H1 (cell line): ENCODE measurements at regions not wholly inside any gene's neighbourhood (a gene's known extent, or its start where the extent isn't known, plus 50 kb on each side); places are given as distances from the start of the nearest gene placed in this dataset.

Experiments used
- CTCF ChIA-PET: fragments of 300-600 bp; sonication (Branson Sonifier 250); formaldehyde crosslinking; loops from one replicate; lab custom pipeline; 2021; ENCODE audit not compliant: partially characterized antibody; lab: Charles Lee
- POLR2A ChIA-PET: fragments of 300-600 bp; sonication (Branson Sonifier 250); formaldehyde crosslinking; loops from one replicate; lab custom pipeline; 2021; ENCODE audit warnings: inconsistent platforms; ENCODE audit not compliant: partially characterized antibody; lab: Charles Lee
- DNase-seq, 2 experiments: peaks; one replicate each; pipeline versions ENCODE4 v3.0.0 to v3.0.0-alpha.2; 2010 to 2022; ENCODE audit warnings: low spot score in 2 of 2, low read depth in 1 of 2, mixed read lengths in 1 of 2
- FAIRE-seq: peaks from 2 replicates; lab custom pipeline; 2011; peaks lifted over from hg19 to GRCh38; lab: Jason Lieb, UNC
- H2AFZ ChIP-seq: 2 replicates; pipeline ENCODE4 v1.8.1; 2012; ENCODE audit warnings: low read length, inconsistent platforms
- H2AK5ac ChIP-seq: 2 replicates; pipeline ENCODE4 v1.6.1; 2013; ENCODE audit warnings: low read depth, low read length
- H2BK120ac ChIP-seq: replicated peaks from 2 replicates; pipeline ENCODE3; 2013; ENCODE audit warnings: low read depth, low read length, inconsistent platforms
- H2BK12ac ChIP-seq: 2 replicates; pipeline ENCODE4 v1.6.1; 2013; ENCODE audit warnings: low read depth, low read length
- H2BK15ac ChIP-seq: 2 replicates; pipeline ENCODE4 v1.6.1; 2013; ENCODE audit warnings: low read length
- H2BK20ac ChIP-seq: 2 replicates; pipeline ENCODE4 v1.6.1; 2013; ENCODE audit warnings: low read length
- H2BK5ac ChIP-seq: 2 replicates; pipeline ENCODE4 v1.6.1; 2013; ENCODE audit warnings: low read depth, low read length
- H3K14ac ChIP-seq: 2 replicates; pipeline ENCODE4 v1.6.1; 2013; ENCODE audit warnings: inconsistent platforms; ENCODE audit not compliant: insufficient read length
- H3K18ac ChIP-seq: 2 replicates; pipeline ENCODE4 v1.6.1; 2013; ENCODE audit warnings: low read length; ENCODE audit errors: extremely low read depth
- H3K23ac ChIP-seq: 2 replicates; pipeline ENCODE4 v1.6.1; 2013; ENCODE audit warnings: inconsistent platforms; ENCODE audit not compliant: insufficient read length
- H3K23me2 ChIP-seq: 2 replicates; pipeline ENCODE4 v1.6.1; 2013; ENCODE audit warnings: low read depth, low read length
- H3K27ac ChIP-seq: 2 replicates; pipeline ENCODE4 v1.6.1; 2011; ENCODE audit warnings: low read depth, low read length, inconsistent platforms
- H3K27me3 ChIP-seq, 4 experiments: replicated peaks in 1 of 4; 1 replicate in 1 of 4; 2 replicates in 3 of 4; pipeline versions ENCODE4 v1.6.1 to v1.8.1; 2011 to 2013; ENCODE audit warnings: low read length in 3 of 4, mild to moderate bottlenecking in 3 of 4, inconsistent platforms in 2 of 4, mixed read lengths in 2 of 4, moderate library complexity in 1 of 4; ENCODE audit not compliant: control insufficient read depth in 3 of 4, insufficient read depth in 3 of 4; ENCODE audit errors: extremely low read depth in 1 of 4
- H3K36me3 ChIP-seq, 4 experiments: 2 replicates each; pipeline versions ENCODE4 v1.6.1 to v1.8.1; 2011 to 2013; ENCODE audit warnings: mild to moderate bottlenecking in 4 of 4, low read length in 3 of 4, moderate library complexity in 2 of 4, control low read depth in 1 of 4, inconsistent platforms in 1 of 4; ENCODE audit not compliant: insufficient read depth in 4 of 4, control insufficient read depth in 2 of 4
- H3K4ac ChIP-seq: replicated peaks from 2 replicates; pipeline ENCODE3; 2013; ENCODE audit warnings: low read length, low read depth, mixed read lengths, inconsistent platforms; ENCODE audit not compliant: insufficient read length
- H3K4me1 ChIP-seq, 4 experiments: replicated peaks in 1 of 4; 1 replicate in 1 of 4; 2 replicates in 3 of 4; pipeline versions ENCODE4 v1.6.1 to v1.8.1; 2011 to 2013; ENCODE audit warnings: low read length in 3 of 4, inconsistent platforms in 2 of 4, mixed read lengths in 1 of 4; ENCODE audit not compliant: insufficient read depth in 4 of 4, control insufficient read depth in 3 of 4
- H3K4me2 ChIP-seq, 2 experiments: 2 replicates each; pipeline versions ENCODE4 v1.6.1 to v1.8.1; 2011 to 2013; ENCODE audit warnings: low read depth in 2 of 2, low read length in 2 of 2, control low read depth in 1 of 2, inconsistent platforms in 1 of 2, mild to moderate bottlenecking in 1 of 2; ENCODE audit not compliant: insufficient read depth in 1 of 2
- H3K4me3 ChIP-seq, 4 experiments: fragments of 200-600, 300-600 bp in 1 of 4; sonication (generic), shearing (Covaris generic), sonication (Bioruptor Twin) in 1 of 4; 2 replicates each; pipeline versions ENCODE4 v1.5.1 to v1.8.1; 2011 to 2016; ENCODE audit warnings: low read length in 4 of 4, low read depth in 3 of 4, control low read depth in 2 of 4, inconsistent platforms in 2 of 4, mild to moderate bottlenecking in 2 of 4, mixed read lengths in 1 of 4, moderate library complexity in 1 of 4; ENCODE audit not compliant: insufficient read depth in 2 of 4; ENCODE audit errors: extremely low read depth in 1 of 4
- H3K56ac ChIP-seq: replicated peaks from 2 replicates; pipeline ENCODE3; 2013; ENCODE audit warnings: low read depth, mild to moderate bottlenecking, mixed read lengths, low read length, inconsistent platforms; ENCODE audit not compliant: insufficient read length
- H3K79me1 ChIP-seq: 2 replicates; pipeline ENCODE4 v1.6.1; 2013; ENCODE audit warnings: low read depth, low read length, control low read depth
- H3K79me2 ChIP-seq, 2 experiments: 2 replicates each; pipeline versions ENCODE4 v1.6.1 to v1.8.1; 2012 to 2013; ENCODE audit warnings: low read length in 2 of 2, mild to moderate bottlenecking in 2 of 2, inconsistent platforms in 1 of 2; ENCODE audit not compliant: insufficient read depth in 2 of 2, control insufficient read depth in 1 of 2
- H3K9ac ChIP-seq, 4 experiments: replicated peaks in 1 of 4; 1 replicate in 1 of 4; 2 replicates in 3 of 4; pipeline versions ENCODE4 v1.6.1 to v1.8.1; 2011 to 2013; ENCODE audit warnings: low read depth in 3 of 4, low read length in 3 of 4, control low read depth in 2 of 4, mild to moderate bottlenecking in 2 of 4, moderate library complexity in 2 of 4, inconsistent platforms in 1 of 4; ENCODE audit errors: extremely low read depth in 1 of 4
- H3K9me3 ChIP-seq, 2 experiments: 2 replicates each; pipeline versions ENCODE4 v1.6.1 to v1.8.1; 2012 to 2013; ENCODE audit warnings: mild to moderate bottlenecking in 2 of 2, moderate library complexity in 2 of 2, control low read depth in 1 of 2, inconsistent platforms in 1 of 2, low read depth in 1 of 2, low read length in 1 of 2, mixed read lengths in 1 of 2; ENCODE audit not compliant: insufficient read depth in 2 of 2
- H4K20me1 ChIP-seq, 2 experiments: replicated peaks in 1 of 2; 2 replicates each; pipeline versions ENCODE3 to v1.8.1; 2011 to 2013; ENCODE audit warnings: inconsistent platforms in 2 of 2, low read length in 2 of 2, mild to moderate bottlenecking in 1 of 2; ENCODE audit not compliant: insufficient read depth in 2 of 2, control insufficient read depth in 1 of 2
- H4K5ac ChIP-seq: 2 replicates; pipeline ENCODE4 v1.6.1; 2013; ENCODE audit warnings: low read length, low read depth, mixed read lengths, inconsistent platforms; ENCODE audit not compliant: insufficient read length
- H4K8ac ChIP-seq: 2 replicates; pipeline ENCODE4 v1.8.0; 2013; ENCODE audit warnings: mild to moderate bottlenecking, moderate library complexity, low read length, inconsistent platforms; ENCODE audit not compliant: insufficient read depth; ENCODE audit errors: extremely low read depth
- H4K91ac ChIP-seq: replicated peaks from 2 replicates; pipeline ENCODE3; 2013; ENCODE audit warnings: low read length, mixed read lengths, inconsistent platforms; ENCODE audit not compliant: insufficient read length
- BRCA1 ChIP-seq: IDR thresholded peaks from 2 replicates; pipeline ENCODE4 v1.6.1; 2012; ENCODE audit warnings: low read depth, low read length, improper control_type of control experiment
- KDM5A ChIP-seq: fragments of 200-600 bp; IDR thresholded peaks from 2 replicates; pipeline ENCODE4 v1.7.1; 2012; ENCODE audit warnings: mild to moderate bottlenecking, low read length, inconsistent platforms, mixed read lengths
- WGBS, 2 experiments: shearing (Covaris generic) in 1 of 2; methylation state at CpG; one replicate each; pipeline versions ENCODE4 v1.1.6 to v1.1.7; 2013 to 2015; ENCODE audit warnings: low lambda C conversion rate in 2 of 2, mixed read lengths in 2 of 2, inconsistent platforms in 1 of 2, low coverage in 1 of 2, missing lambda C conversion rate in 1 of 2; ENCODE audit not compliant: insufficient replicate concordance in 2 of 2, insufficient coverage in 1 of 2, insufficient read length in 1 of 2; ENCODE audit errors: extremely low coverage in 1 of 2, missing lambda C conversion rate in 1 of 2; 5-methylcytosine and 5-hydroxymethylcytosine counted together

GRCh38 chr6:140345935-140346334 lies 971.5 kb upstream of the CITED2 start:
- no peak overlapping the region for H3K4me3 ChIP-seq
- H3K36me3 ChIP-seq = no peaks in the 10 kb centered on the region
- ChIA-PET POLR2A (no interaction called here), CTCF (interaction anchor here (0.7 to 1.0 kb wide), 2 partner anchors 10 to 293 kb away, joined by 3 read pairs; no protein-coding TSS in a partner anchor)
- no peak overlapping the region for H3K9ac ChIP-seq
- FAIRE-seq (no peak), DNase-seq (no peak)
- H2BK120ac ChIP-seq = no peak overlapping the region
- no peak overlapping the region for H2BK12ac ChIP-seq
- H4K5ac ChIP-seq = no peak overlapping the region
- no peak overlapping the region for H3K18ac ChIP-seq
- H2BK20ac ChIP-seq = no peak overlapping the region
- no peak overlapping the region for H2BK5ac ChIP-seq
- peaks cover 0 to 5% of the 10 kb centered on the region in 2 experiments; a peak in 1 of 4 replicates for H3K9me3 ChIP-seq
- H3K27me3 ChIP-seq = no peaks in the 10 kb centered on the region
- 96% methylated on average over 3 of the region's 3 CpGs; no CpG with 5 or more reads in 1 of the 2 experiments for WGBS, 2 experiments
- no peak overlapping the region for H3K23ac ChIP-seq
- H3K4ac ChIP-seq = no peak overlapping the region
- no peak overlapping the region for H3K56ac ChIP-seq
- H3K4me2 ChIP-seq = no peak overlapping the region
- H4K20me1 ChIP-seq = no peaks in the 10 kb centered on the region
- TF ChIP-seq KDM5A (no peak), BRCA1 (no peak)
- H2AK5ac ChIP-seq = no peak overlapping the region
- H3K4me1 ChIP-seq = no peaks in the 10 kb centered on the region
- no peak overlapping the region for H4K8ac ChIP-seq
- H2BK15ac ChIP-seq = no peak overlapping the region
- H3K23me2 ChIP-seq = no peaks in the 10 kb centered on the region
- no peaks in the 10 kb centered on the region for H3K79me1 ChIP-seq
- H3K27ac ChIP-seq = no peak overlapping the region
- H3K79me2 ChIP-seq = no peaks in the 10 kb centered on the region
- H3K14ac ChIP-seq = no peak overlapping the region
- H4K91ac ChIP-seq = no peak overlapping the region
- H2AFZ ChIP-seq = no peak overlapping the region
